Activated T-cell treated with anti-CD3 and anti-CD28 coated beads for 48 hours (primary cell): ENCODE measurements at regions not wholly inside any gene's neighbourhood (a gene's known extent, or its start where the extent isn't known, plus 50 kb on each side); places are given as distances from the start of the nearest gene placed in this dataset.
"Not testable (repeated sequence)": the region's sequence is repeated elsewhere in the genome, so short reads cannot be mapped to it uniquely, and the experiment has no call there.

Experiments
- DNase-seq: peaks from one replicate; pipeline ENCODE4 v3.0.0-alpha.2; 2020; ENCODE audit warnings: low read depth

- no peak for DNase-seq
These were observed 234.7 kb downstream of the TLR4 start for GRCh38 chr9:117938896-117939295.

GRCh38 chr9:117944750-117945149, 240.5 kb downstream of the TLR4 start:
- not testable (repeated sequence) for DNase-seq

DNA sequence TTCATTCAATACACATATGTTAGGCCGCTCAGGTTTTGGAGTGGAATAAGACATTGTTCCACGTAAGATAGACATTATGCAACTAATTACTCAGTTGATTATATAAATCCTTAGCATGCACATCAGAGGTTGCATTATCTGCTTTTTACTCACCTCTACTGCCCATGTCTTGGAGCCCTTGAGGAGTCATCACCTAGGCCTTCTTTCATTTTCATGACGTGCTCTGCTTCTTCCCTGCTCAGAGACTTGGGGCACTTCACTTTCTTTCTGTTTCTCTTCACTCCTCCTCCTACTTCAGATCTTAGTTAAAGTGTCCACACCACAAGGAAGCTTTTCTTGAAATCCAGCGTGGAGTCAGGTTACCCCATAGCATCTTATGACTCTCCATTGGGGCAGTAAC, 241.1 kb downstream of the TLR4 start:
- DNase-seq: no peak

- DNase-seq: no peak
These were observed 246.9 kb downstream of the TLR4 start for GRCh38 chr9:117951127-117951526.

GRCh38 chr9:117952581-117952980, 248.4 kb downstream of the TLR4 start:
- no peak for DNase-seq

GRCh38 chr9:117957267-117957666, 253.1 kb downstream of the TLR4 start:
- no peak for DNase-seq

- no peak for DNase-seq
These were observed 254.5 kb downstream of the TLR4 start for GRCh38 chr9:117958726-117959125.

- no peak for DNase-seq
These were observed 259.4 kb downstream of the TLR4 start for GRCh38 chr9:117963493-117964090.

DNA sequence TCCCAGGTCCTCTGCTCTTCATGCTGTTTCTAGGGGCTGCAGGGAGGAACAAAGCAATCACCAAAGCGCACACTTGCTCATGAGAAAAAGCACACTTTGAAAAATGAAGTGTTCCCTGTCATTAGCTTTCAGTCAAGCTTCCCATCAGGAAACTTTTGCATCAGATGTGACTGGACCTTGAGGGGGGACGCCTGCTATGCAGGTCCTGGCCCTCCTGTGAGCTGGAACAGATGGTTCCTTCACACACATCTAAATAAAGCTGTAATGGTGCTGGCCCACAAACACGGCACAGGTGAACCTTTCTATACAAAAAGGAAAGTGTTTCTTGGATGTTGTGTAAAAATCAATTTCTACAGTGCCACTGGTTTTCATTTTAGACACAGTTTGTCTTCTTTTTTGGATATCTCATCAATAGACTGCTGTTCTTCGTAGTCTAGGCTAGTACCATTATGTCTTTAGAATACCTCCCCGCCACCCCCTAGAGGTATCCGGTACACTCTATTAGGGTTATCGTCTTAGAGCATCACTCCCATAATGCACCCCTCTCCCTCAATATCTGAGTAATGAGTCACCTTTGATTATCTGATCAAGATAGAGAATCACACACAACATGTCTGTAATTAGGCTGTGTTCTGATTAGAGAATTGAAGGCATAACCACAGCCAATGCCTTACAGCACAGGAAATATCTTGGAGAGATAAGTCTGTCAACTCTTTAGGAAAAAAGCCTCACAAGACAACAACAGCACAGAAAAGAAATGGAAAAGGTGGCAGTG, 266.3 kb downstream of the TLR4 start:
- no peak for DNase-seq

- DNase-seq: no peak
These were observed 269.9 kb downstream of the TLR4 start for GRCh38 chr9:117974108-117974507.

DNA sequence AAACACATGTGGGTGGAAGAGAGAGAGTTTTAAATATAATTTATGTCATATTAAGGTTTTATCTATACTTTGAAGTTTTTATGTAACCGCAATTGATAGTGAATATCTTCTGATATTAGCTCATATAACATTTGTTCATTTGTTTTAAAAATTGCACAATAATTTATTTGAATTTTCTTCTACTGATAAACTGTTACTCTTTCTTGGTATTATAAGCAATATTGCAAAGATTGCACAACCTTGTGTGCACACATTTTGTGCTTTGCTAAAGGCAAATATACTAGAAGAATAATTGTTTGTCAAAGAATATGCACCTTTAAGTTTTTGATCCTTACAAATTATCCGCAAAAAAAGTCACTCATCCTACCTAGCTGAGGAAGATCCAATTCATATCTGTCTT, 275.7 kb downstream of the TLR4 start:
- DNase-seq: no peak

DNA sequence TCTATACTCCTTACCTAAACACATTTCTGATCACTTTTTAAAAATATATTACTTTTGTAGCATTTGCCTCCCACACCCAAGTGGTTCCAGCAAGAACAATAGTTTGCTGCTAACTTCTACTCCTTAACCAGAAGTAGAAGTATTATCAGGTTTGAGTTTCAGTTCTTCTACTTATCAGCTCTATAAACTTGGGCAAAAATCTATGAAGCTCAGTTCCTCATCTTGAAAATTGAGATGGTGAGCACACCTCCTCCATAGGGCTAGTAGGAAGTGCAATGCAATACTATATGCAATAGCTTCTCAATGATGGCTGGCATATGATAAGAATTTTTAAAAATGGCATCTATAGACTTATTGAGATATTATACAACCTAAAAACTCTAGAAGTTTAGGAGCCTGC, 283.7 kb downstream of the TLR4 start:
- no peak for DNase-seq

DNA sequence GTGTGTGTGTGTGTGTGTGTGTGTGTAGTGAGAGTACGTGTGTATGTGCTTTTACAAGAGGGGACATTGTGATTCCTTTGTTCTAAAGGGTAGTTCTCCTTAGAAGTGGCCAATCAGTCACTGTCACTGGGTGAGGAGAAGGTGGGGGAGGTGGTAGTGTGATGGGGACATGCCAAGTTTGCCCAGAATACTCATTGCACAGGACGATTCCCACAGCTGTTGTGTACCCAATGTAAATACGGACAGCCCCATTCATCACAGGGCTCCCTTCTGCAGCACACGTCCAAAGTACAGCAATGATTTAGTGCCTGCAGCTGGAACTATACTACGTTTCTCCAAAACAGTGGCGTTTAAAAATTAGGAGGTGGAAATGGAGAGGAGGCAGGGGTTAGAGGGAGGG, 287.8 kb downstream of the TLR4 start:
- DNase-seq: no peak

GRCh38 chr9:118000581-118000980, 296.4 kb downstream of the TLR4 start:
- no peak for DNase-seq

DNA sequence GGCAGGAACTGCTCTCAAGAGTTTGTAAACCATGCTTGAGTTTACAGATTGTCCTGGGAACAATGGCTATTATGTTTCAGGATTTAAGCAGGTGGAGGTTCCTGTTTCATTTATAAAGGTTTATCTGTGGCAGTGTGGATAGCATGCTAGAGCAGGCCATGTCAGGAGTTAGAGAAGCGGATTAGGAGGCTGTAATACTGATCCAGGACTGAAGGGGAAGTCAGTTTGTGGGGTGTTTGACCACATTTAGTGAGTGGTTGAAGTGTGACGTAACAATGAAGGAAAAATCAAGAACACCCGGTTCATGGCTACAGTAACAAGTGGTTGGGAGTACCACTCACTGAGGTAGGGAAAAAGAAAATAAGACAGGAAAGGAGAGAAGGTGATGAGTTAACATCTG, 299.0 kb downstream of the TLR4 start:
- DNase-seq: no peak

GRCh38 chr9:118008246-118008645, 304.0 kb downstream of the TLR4 start:
- DNase-seq: no peak

DNA sequence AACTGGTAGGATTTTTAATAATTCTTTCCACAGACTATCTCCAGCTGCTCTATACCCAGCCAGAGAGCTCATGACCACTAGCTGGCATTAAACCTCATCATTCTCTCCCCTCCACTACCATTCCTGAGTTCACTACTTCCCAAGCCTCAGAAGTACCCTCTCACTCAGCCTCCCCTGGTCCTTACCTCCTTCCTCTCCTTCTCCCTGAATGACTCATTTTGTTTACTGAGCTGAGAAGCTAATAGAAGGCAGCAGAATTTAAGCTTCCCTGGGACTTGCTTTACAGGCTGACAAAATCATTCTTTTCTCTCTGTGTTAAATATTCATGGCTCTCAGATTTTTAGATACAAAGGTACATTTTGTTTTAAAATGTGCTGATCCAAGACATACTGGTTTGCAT, 305.4 kb downstream of the TLR4 start:
- DNase-seq: no peak

GRCh38 chr9:118017607-118018122, 313.5 kb downstream of the TLR4 start:
- DNase-seq: no peak

- no peak for DNase-seq
These were observed 319.4 kb downstream of the TLR4 start for GRCh38 chr9:118023644-118024043.

- no peak for DNase-seq
These were observed 324.0 kb downstream of the TLR4 start for GRCh38 chr9:118028225-118028624.

- DNase-seq: no peak
These were observed 325.2 kb downstream of the TLR4 start for GRCh38 chr9:118029425-118029824.

- no peak for DNase-seq
These were observed 330.5 kb downstream of the TLR4 start for GRCh38 chr9:118034701-118035100.

GRCh38 chr9:118038713-118039112, 334.5 kb downstream of the TLR4 start:
- no peak for DNase-seq

GRCh38 chr9:118058227-118058626, 354.0 kb downstream of the TLR4 start:
- no peak for DNase-seq
